HG02642 (cell line): ENCODE measurements at regions not wholly inside any gene's neighbourhood (a gene's known extent, or its start where the extent isn't known, plus 50 kb on each side); places are given as distances from the start of the nearest gene placed in this dataset.

ENCODE experiments used
- ATAC-seq: cut with Tn5 transposase; IDR thresholded peaks from one replicate; pipeline ENCODE4 v1.9.1; 2021; ENCODE audit warnings: mild to moderate bottlenecking; ENCODE audit not compliant: unreplicated experiment, poor library complexity

DNA sequence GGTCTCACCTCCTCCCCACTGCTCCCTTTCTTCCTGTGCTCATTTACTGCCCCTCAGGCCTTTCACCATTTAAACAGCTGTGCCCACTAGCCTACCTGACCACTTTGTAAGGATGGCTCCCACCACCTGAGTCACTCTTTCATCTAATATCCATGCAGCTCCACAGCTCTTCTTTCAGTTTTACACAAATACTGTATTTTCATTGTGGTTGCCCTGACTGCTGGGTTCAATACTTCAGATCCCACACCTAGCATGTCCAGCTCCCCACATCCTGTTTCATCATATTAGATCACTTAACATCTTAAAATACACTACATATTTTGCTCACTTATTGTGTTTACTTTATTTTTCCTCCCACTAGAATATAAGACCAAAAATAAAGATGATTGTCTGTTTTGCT, 1110.6 kb downstream of the TSN start:
- no peak for ATAC-seq

DNA sequence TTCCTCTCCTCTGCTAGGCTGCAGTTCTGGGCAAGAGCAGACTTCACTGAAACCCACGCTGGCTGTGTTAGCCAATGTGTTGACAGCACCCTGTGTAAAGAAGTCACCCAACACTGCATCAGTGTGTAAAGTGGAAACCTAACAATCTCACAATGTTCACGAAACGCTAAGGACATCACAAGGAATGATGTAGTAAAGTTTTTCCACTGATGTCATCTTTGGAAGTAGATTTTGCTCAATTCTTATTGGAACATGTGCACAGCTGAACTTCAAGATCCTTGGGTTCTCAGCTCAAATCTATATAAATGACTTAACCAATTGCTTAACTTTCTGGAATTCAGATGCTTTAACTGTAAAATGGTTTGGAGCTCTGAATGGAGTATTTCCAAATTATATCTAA, 1112.5 kb downstream of the TSN start:
- no peak for ATAC-seq

DNA sequence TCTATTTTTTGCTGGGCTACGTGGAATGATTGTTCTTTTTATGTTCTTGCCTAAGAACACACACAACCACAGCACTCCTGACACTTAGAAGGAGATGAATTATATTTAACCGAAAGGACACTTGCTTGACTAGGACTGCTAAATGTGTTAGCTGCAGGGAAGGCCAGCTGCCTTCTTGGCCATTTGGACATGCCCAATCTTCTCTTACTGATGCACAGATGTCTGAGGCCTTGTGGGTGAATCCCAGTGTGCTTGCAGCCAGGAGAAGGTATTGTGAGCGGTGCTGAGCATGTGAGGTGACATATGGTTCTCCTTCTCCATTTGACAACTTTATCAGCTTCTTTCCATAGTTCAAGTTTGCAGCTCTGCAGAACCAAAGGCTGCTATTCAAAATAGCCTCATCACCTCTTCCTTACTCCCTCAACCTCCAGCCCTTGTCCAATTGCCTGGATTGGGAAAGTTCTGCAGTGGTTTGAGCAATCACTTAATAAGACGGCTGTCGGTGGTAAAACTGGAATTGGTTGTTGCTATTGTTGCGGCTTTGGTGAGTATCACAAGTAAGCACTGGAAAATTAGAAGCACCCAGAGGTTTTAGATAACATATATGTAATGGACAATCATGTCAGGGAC, 1113.3 kb downstream of the TSN start:
- no peak for ATAC-seq

DNA sequence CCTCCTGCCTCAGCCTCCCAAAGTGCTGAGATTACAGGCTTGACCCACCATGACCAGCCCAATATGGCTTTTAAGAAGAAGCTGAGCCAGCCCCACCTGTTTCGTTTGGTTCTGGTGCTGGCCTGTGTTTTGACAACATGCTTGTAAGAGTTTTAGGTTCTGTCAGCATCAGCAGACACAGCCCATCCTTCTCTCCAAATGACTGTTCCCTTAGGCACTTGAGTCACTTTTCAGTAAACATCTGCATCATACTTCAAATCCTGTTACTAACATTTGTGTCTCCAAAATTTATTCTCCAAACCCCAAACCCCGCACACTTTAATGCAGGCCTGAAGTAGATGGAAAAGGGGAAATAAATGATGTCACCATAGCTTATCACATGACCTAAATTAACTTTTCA, 1118.5 kb downstream of the TSN start:
- no peak for ATAC-seq

GRCh38 chr2:122875091-122875865, 1119.8 kb downstream of the TSN start:
- no peak for ATAC-seq

- no peak for ATAC-seq
These were observed 1128.4 kb downstream of the TSN start for GRCh38 chr2:122883849-122884248.

DNA sequence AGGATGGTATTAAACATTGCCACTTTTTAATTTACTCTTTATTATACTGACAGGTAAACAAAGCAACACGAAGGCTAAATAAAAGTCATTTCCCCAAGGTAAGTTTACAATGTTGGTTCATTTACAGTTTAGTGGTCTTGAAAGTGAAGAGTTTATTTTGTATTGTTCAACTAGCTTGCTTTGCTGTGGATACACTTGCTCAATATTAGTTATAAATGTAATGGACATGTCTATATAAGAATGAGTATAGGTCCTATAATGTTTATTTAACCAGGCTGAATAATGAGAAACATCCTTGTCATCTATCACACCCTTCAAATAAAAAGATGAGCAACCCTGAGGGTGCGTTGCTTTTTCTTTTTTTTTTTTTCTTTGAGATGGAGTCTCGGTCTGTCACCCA, 1129.4 kb downstream of the TSN start:
- no peak for ATAC-seq

- no peak for ATAC-seq
These were observed 1130.0 kb downstream of the TSN start for GRCh38 chr2:122885436-122885835.

- no peak for ATAC-seq
These were observed 1131.2 kb downstream of the TSN start for GRCh38 chr2:122886479-122887145.

DNA sequence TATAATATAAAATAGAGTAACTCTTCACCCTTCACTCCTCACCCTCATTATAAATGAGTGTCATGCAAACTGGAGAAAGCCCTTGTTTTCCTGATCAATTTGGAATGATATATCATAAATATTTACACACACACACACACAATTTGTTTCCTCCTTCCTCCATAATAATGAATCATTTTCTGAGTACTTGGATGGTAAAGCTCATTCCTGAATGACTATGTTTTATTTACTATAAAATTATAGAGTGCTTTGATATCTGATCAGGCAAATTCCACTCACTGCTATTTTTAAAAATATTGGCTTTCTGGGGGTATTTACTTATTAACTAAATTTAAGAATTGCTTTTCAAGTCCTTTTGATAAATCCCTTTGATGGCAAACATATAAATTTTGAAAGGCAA, 1125.5 kb upstream of the CNTNAP5 start:
- no peak for ATAC-seq

GRCh38 chr2:122905431-122905830, 1119.7 kb upstream of the CNTNAP5 start:
- ATAC-seq, result no peak

- no peak for ATAC-seq
These were observed 1116.9 kb upstream of the CNTNAP5 start for GRCh38 chr2:122908159-122908558.

DNA sequence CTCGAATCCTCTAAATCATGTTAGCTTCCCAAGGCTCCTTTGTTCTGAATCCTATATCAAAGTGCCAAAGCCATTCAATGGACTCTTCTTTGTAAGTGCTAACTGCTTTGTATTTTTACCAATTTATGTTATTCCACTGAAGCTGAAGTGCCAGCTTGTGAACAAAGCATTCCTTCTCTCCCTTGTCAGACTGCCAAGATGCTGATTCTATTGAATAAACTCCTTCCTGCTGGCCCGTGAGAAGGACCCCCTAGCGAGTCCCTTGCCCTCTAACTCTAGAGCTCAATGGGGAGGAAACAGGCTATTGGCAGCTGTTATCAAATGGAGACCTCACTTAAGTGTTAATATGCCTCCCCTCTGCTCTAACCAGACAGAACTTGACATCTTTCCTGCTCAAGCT, 1097.9 kb upstream of the CNTNAP5 start:
- ATAC-seq, result no peak

- ATAC-seq, result no peak
These were observed 1097.2 kb upstream of the CNTNAP5 start for GRCh38 chr2:122927710-122928557.

- ATAC-seq, result no peak
These were observed 1095.7 kb upstream of the CNTNAP5 start for GRCh38 chr2:122929347-122929746.

DNA sequence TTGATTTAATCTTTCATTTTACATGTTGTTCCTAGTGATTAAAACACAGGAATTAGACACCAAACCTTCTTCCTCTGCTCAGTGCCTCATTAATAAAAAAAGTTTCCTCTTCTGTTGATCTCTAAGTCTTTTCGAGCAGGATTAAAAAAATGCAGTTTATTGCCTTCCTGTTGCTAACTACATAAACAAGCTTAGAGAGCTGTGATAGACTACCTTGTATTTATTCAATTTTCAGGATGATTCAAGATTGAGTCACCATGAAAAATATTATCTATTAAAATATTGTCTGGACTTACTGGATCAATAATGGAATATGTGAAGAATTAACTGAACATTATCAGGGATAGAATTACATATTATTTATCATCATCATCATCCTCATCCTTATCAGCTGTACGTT, 1089.6 kb upstream of the CNTNAP5 start:
- ATAC-seq, result no peak

DNA sequence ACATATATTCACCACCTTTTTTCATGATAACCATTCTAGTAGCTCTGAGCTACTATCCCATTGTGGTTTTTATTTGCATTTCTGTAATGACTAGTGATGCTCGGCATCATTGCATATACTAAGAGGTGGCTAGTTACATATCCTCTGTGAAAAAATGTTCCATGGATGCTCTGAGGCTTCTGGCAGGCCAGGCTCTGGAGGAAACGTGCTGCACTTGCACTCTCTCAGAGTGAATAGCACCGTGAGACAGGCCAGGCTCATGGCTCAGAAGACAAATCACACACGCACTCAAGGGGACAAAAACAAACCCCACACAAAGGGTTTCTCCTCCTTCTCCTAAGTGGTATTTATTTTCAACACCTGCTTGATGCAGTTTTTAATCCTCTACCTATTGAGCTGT, 1085.3 kb upstream of the CNTNAP5 start:
- ATAC-seq, result no peak

DNA sequence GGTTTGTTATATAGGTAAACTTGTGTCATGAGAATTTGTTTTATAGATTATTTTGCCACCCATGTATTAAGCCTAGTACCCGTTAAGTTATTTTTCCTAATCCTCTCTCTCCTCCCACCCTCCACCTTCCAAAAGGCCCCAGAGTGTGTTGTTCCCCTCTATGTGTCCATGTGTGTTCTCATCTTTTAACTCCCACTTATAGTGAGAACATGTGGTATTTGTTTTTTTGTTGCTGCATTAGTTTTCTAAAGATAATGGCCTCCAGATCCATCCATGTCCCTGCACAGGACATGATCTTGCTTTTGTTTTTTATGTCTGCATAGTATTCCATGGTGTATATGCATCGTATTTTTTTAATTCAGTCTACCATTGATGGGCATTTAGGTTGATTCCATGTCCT, 1075.6 kb upstream of the CNTNAP5 start:
- ATAC-seq, result no peak

DNA sequence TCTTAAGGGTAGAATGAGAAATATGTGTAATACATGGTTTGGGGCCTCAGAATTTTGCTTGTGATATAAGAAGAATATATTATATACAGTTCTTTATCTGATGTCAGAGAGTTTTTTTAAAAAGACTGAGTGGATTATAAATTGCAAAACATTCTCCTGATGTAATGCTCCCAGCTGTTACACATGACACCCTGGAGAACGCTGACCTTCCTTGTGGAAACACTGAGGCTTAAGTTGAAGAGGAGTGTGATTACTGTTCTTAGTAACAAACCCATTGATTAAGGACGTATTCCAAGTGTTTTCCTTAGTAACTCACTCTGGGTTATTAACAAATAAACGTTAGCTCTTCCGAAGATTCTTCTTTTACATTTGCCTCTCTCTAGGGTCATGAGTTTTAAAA, 1069.3 kb upstream of the CNTNAP5 start:
- no peak for ATAC-seq

- ATAC-seq, result no peak
These were observed 1064.1 kb upstream of the CNTNAP5 start for GRCh38 chr2:122960759-122961641.
